ENCODE measurements at regions not wholly inside any gene's neighbourhood (a gene's known extent, or its start where the extent isn't known, plus 50 kb on each side); places are given as distances from the start of the nearest gene placed in this dataset.
"Not testable (repeated sequence)": the region's sequence is repeated elsewhere in the genome, so short reads cannot be mapped to it uniquely, and the experiment has no call there.

DNA sequence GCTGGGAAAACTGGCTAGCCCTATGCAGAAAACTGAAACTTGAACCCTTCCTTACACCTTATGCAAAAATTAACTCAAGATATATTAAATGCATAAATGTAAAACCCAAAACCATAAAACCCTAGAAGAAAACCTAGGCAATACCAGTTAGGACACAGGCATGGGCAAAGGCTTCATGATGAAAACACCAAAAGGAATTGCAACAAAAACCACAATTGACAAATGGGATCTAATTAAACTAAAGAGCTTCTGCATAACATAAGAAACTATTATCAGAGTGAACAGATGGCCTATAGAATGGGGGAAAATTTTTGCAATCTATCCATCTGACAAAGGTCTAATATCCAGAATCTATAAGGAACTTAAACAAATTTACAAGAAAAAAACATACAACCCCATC lies 192.9 kb upstream of the SLC7A11 start:
- H3K9me3 ChIP-seq (ENCODE audit: control insufficient read depth, insufficient read depth, low read length); DNase-seq; H3K9ac ChIP-seq (ENCODE audit: low read depth, low read length); in situ Hi-C loops (cut with MboI; ENCODE audit: low sequenced_read_pairs); H3K4ac ChIP-seq (ENCODE audit: low read depth, low read length); H2BK20ac ChIP-seq (ENCODE audit: low read depth, low read length); H4K20me1 ChIP-seq (ENCODE audit: insufficient read depth, low read length); H3K4me2 ChIP-seq (ENCODE audit: low read depth, low read length); ATAC-seq (ENCODE audit: low read depth); dilution Hi-C loops (cut with HindIII; ENCODE audit: low sequenced_read_pairs, unreplicated experiment); H3K23ac ChIP-seq (ENCODE audit: low read depth, low read length); H3K27ac ChIP-seq (ENCODE audit: insufficient read depth, low read length); H2AK9ac ChIP-seq (replicated peaks; ENCODE audit: low read depth, low read length, poor library complexity); H2AK5ac ChIP-seq (ENCODE audit: low read depth, low read length); H3K18ac ChIP-seq (ENCODE audit: low read depth, low read length); CTCF ChIA-PET; H3K14ac ChIP-seq (replicated peaks; ENCODE audit: low read depth, low read length); H2BK5ac ChIP-seq (ENCODE audit: low read depth, low read length, poor library complexity, severe bottlenecking); H3K56ac ChIP-seq (ENCODE audit: extremely low read depth, insufficient read depth, low read length); H4K5ac ChIP-seq (ENCODE audit: low read depth, low read length); H3K79me1 ChIP-seq (ENCODE audit: low read depth in 1 of 2, low read length in 2 of 2); H2AFZ ChIP-seq (replicated peaks; ENCODE audit: low read length, poor library complexity); H3K4me1 ChIP-seq (ENCODE audit: control insufficient read depth, insufficient read depth, low read length); BruUV-seq (replicated peaks); H4K8ac ChIP-seq (ENCODE audit: low read depth in 2 of 2, low read length in 2 of 2); POLR2A ChIA-PET (ENCODE audit: unreplicated experiment); H3K4me3 ChIP-seq (ENCODE audit: insufficient read depth, low read depth, low read length); H4K91ac ChIP-seq (ENCODE audit: insufficient read depth, low read depth, low read length); intact Hi-C loops (cut with micrococcal nuclease); H3K9me1 ChIP-seq (ENCODE audit: insufficient read depth, low read length); H2BK120ac ChIP-seq (ENCODE audit: low read depth, low read length); H2BK15ac ChIP-seq (ENCODE audit: low read depth, low read length); H3K27me3 ChIP-seq (ENCODE audit: control insufficient read depth, insufficient read depth, low read length); H3K36me3 ChIP-seq (ENCODE audit: control insufficient read depth, insufficient read depth, low read length): not testable (repeated sequence)
